HepG2 (cell line): ENCODE measurements at regions not wholly inside any gene's neighbourhood (a gene's known extent, or its start where the extent isn't known, plus 50 kb on each side); places are given as distances from the start of the nearest gene placed in this dataset.

Source experiments
- ARID5B ChIP-seq: IDR thresholded peaks from 2 replicates; pipeline ENCODE4 v1.4.0; 2020; ENCODE audit warnings: mild to moderate bottlenecking, missing genetic modification reagents
- FOXA1 ChIP-seq, 2 experiments: fragments of 450-650 bp in 1 of 2; sonication (generic) in 1 of 2; formaldehyde crosslinking in 1 of 2; IDR thresholded peaks; 2 replicates each; pipeline versions ENCODE4 v1.4.0 to v1.6.1; 2016 to 2020; ENCODE audit warnings: missing genetic modification reagents in 1 of 2
- HDAC6 ChIP-seq: fragments of 200-600 bp; sonication (generic); IDR thresholded peaks from 2 replicates; pipeline ENCODE4 v1.7.0; 2017; ENCODE audit warnings: mild to moderate bottlenecking, antibody characterized with exemption, low read length, low read depth
- HNRNPH1 ChIP-seq: fragments of 200-400 bp; formaldehyde crosslinking; optimal IDR thresholded peaks from 2 replicates; pipeline ENCODE3; 2017; ENCODE audit warnings: mild to moderate bottlenecking, low read depth, low read length
- MNT ChIP-seq: fragments of 450-650 bp; IDR thresholded peaks from 2 replicates; pipeline ENCODE4 v1.6.1; 2016
- SIN3A ChIP-seq: IDR thresholded peaks from 2 replicates; pipeline ENCODE4 v1.6.1; 2011; ENCODE audit warnings: low read depth, mild to moderate bottlenecking, control low read depth, low read length, borderline replicate concordance
- ZBTB40 ChIP-seq, 2 experiments: fragments of 450-650 bp in 1 of 2; sonication (generic) in 1 of 2; formaldehyde crosslinking in 1 of 2; IDR thresholded peaks; 2 replicates each; pipeline versions ENCODE4 v1.6.1 to v1.8.0; 2016 to 2022; ENCODE audit warnings: antibody characterized with exemption in 1 of 2, mild to moderate bottlenecking in 1 of 2, missing genetic modification reagents in 1 of 2
- ZNF335 ChIP-seq: sonication (generic); formaldehyde crosslinking; IDR thresholded peaks from 2 replicates; pipeline ENCODE4 v1.4.0; 2020; ENCODE audit warnings: missing genetic modification reagents
- ZNF503 ChIP-seq: sonication (generic); formaldehyde crosslinking; IDR thresholded peaks from 2 replicates; pipeline ENCODE4 v1.4.0; 2020; ENCODE audit warnings: missing genetic modification reagents
- ZNF704 ChIP-seq: sonication (generic); formaldehyde crosslinking; IDR thresholded peaks from 2 replicates; pipeline ENCODE4 v1.8.1; 2023; ENCODE audit warnings: mild to moderate bottlenecking, inconsistent platforms, moderate library complexity, missing genetic modification reagents, borderline replicate concordance
- ZNF891 ChIP-seq: sonication (generic); formaldehyde crosslinking; IDR thresholded peaks from 2 replicates; pipeline ENCODE4 v1.5.0; 2020; ENCODE audit warnings: mild to moderate bottlenecking, missing genetic modification reagents

GRCh38 chr6:28838289-28838633 lies 85.5 kb downstream of the TRIM27 start (continued):
- no peak for TF ChIP-seq ZBTB40 (IDR thresholded peaks at IDR 0.05)
- no peak for TF ChIP-seq ZBTB40 (CRISPR knock-in tag; IDR thresholded peaks at IDR 0.05)
- TF ChIP-seq ZNF704, result no peak
- no peak for TF ChIP-seq ZNF891 (CRISPR knock-in tag)
- no peak; the same call in 1 of the 2 replicates for TF ChIP-seq SIN3A
- no peak for TF ChIP-seq ZNF335
- TF ChIP-seq HNRNPH1, result no peak
- TF ChIP-seq ARID5B (CRISPR knock-in tag), result peak; percentile 32; the same call in 1 of the 2 replicates
- no peak for TF ChIP-seq HDAC6
- peak; percentile 56; the same call in 1 of the 2 replicates for TF ChIP-seq ZNF503
- peak; percentile 19; the same call in 1 of the 2 replicates for TF ChIP-seq MNT
- no peak for TF ChIP-seq FOXA1 (IDR thresholded peaks at IDR 0.05)
- TF ChIP-seq FOXA1 (CRISPR knock-in tag; IDR thresholded peaks at IDR 0.05), result no peak
